ENCODE measurements at regions not wholly inside any gene's neighbourhood (a gene's known extent, or its start where the extent isn't known, plus 50 kb on each side); places are given as distances from the start of the nearest gene placed in this dataset.

DNA sequence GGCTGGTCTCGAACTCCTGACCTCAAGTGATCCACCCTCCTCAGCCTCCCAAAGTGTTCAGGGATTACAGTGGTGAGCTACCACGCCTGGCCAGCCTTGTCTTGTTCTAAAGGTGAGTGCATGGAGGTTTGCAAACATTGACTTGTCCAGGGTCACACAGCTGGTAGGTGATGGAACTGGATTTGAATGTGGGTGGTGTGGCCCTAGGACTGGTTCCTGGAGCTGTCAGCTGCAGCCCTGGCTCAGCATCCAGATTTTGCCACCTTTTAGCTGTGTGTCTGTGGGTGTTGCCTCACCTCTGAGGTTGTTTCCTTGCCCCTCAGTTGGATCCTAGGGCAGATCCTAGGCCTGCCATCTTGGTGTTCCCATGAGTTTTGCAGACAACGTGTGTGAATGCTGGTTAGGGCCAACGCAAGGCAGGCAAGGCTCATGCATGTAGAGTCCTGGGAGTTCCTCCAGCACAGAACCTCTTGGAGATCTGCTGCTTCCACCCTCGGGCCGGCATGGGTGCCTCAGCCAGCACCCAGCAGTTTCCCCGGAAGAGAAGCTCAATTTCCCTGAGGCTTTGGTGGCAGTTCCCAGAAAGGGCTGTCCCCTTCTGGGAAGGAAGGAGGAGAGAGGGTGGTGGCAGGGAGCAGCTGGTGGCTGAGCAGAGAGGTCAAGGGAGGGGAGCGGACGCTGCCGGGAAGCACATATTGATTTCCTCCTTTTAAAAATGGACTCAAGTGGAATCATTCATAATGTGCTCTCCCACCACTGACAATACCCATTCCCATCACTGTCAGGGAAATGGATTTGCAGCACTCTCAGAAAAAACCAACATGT, 127.6 kb upstream of the HS6ST1 start:
- H3K27ac ChIP-seq, result no peak overlapping the region
- DNase-seq (ENCODE audit: low read depth, low spot score), result no peak

DNA sequence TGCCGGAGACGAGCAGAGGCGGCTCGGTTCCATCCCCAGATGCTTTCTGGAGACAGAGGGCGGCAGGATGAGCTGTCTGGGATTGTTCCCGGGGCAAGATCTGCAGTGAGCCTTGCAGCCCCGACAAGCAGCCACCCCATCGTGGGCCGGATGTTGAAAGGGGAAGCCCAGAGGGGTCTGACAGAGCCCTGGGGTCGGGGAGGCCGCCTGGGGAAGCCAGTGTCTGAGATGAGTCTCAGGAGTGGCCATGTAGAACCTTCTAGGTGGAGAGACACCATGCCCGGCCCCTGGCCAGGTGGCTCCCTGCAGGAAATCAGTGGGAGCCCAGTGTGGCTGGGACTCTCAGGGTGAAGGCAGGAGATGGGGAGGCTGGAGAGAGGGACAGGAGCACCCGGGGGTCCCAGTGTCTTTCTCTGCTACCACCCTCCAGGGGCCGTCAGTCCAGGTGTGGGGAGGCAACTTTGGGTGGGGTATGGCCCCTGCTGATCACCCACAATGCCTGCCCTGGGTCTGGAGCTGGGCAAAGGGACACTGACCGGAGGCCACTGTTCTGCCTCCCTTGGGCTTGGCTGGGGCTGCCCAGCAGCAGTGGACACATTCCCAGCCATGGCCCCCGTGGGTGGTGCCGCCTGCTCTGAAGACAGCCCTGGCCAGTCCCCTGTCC, 128.3 kb upstream of the HS6ST1 start:
- no peak overlapping the region for H3K27ac ChIP-seq
- DNase-seq (ENCODE audit: low read depth, low spot score), result no peak

DNA sequence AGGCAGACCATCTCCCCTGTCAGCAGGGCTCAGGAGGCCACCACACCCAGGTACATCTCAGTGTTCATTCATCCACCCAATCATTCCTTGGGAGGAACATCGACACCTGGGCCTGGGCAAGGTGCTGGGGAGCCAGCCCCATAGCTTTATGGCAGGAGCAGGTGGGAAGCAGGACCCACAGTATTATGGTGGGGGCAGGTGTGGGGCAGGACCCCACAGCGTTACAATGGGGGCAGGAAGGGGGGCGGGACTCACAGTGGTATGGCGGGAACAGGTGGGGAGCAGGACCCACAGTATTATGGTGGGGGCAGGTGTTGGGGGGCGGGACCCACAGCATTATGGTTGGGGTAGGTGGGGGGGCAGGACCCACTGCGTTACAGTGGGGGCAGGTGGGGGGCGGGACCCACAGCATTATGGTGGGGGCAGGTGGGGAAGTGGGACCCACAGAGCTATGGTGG, 128.9 kb upstream of the HS6ST1 start:
- DNase-seq (ENCODE audit: low read depth, low spot score), result no peak
- H3K27ac ChIP-seq, result no peak overlapping the region

DNA sequence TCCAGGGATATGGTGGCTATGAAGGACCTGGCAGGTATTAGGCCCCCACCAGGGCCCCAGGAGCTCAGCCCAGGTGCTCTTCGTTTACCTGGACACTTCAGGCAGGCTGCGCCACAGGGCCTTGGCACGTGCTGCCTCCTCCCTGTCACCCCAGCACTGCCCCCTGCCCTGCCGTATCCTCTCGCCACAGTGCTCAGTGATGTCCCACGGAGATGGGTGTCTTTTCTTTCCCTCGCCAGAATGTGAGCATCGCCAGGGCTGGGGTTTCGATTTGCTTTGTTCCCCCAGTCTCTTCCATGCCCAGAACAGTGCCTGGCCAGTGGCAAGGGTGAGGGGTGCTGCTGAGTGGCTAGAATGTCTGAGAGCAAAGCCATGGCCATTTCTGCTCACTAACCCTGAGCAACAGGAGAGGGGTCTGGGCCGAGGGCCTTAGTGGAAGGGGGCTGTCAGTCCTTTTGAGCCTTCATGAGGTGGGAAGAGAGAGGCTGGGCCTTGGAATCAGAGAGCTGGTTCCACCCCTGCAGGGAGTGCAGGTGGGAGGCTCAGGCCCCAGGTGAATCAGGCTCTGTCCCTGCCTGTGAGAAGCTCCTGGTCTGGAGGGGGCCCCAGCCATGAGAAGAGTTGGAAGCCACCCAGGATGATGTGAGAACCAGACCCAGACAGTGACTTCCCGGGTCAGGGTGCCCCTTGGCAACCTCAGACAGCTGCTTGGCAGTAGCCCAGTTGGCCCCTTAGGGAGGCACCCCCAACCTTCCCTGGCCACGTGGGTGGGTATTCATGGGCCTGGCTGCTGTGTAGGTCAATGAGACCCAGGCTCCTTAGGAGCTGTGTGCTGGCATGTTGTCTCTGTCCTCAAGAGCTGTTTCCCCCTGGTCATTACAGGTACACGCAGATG, 129.9 kb upstream of the HS6ST1 start:
- no peak overlapping the region for H3K27ac ChIP-seq
- DNase-seq (ENCODE audit: low read depth, low spot score), result no peak

DNA sequence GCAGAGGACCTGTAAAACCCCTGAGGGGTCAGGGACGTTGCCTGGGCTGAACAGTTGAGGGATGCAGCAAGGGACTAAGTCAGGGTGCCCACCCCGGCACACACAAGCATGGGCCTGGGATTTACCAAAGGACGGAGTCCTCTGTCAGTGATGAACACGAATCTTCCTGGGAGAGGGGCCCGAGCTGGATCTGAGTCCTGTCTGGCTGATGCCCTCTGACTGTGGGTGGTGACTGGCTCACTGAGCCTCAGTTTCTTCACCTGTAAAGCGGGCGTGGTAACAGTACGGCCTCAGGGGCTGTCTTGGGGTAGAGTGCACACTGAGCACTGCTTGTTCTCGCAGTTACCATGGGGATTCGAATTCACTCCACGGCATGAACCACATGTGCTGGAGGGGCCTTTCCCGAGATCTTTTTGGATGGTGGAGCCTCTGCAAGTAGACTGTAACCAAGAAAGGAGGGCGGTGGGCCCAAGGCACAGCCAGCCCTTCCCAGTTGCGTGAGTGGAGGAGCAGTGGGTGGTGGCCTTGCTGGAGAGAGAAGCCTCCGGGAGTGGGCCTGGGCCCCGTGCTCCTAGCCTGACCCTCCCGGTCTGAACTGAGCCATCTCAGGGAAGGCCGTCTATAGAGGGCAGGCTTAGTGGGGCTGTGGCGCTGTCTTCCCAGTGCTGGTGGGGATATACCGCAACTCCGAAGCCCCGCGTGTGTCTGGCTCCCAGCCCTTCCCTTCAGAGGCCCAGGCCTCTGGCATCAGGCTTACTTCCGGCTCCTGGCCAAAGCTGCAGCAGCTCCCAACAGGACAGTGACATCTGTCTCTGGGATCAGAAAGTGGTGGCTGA, 130.8 kb upstream of the HS6ST1 start:
- no peak for DNase-seq (ENCODE audit: low read depth, low spot score)
- H3K27ac ChIP-seq, result no peak overlapping the region

DNA sequence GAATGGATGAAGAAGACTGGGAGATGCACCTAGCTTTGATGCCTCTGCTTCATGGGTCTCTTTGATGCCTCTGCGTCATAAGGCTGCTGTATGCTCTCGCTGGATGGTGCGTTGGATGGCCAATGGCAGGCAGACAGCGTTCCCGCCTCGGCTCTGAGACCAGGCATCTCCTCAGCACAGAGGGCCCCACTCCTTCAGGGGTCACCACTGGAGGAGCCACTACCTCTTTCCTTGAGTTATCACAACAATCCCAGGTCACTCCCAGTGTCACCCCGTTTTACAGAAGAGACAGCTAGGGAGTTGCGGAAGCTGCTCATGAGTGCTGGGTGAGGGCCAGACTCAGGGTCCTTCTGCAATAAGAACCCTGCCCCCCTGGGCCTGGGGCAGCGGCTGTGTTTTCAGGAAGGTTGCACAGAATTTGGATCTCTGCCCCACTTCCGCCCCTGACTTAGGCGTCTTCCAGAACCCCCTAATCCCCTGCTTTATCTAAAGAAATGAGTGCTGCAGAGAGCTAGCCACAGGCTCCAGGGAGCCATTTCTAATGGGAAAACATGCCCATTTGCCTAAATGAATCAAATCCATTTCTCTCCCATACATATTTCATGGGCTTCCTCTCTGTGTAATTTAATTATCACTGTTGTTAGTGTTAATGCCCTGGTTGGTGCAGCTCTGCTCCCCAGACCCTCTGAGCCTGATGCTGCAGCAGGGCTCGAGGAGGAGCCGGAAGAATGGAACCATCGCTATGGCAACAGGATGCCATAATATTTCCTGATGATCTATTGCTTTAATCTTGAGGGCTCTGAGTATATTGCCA, 131.8 kb upstream of the HS6ST1 start:
- DNase-seq (ENCODE audit: low read depth, low spot score), result no peak

DNA sequence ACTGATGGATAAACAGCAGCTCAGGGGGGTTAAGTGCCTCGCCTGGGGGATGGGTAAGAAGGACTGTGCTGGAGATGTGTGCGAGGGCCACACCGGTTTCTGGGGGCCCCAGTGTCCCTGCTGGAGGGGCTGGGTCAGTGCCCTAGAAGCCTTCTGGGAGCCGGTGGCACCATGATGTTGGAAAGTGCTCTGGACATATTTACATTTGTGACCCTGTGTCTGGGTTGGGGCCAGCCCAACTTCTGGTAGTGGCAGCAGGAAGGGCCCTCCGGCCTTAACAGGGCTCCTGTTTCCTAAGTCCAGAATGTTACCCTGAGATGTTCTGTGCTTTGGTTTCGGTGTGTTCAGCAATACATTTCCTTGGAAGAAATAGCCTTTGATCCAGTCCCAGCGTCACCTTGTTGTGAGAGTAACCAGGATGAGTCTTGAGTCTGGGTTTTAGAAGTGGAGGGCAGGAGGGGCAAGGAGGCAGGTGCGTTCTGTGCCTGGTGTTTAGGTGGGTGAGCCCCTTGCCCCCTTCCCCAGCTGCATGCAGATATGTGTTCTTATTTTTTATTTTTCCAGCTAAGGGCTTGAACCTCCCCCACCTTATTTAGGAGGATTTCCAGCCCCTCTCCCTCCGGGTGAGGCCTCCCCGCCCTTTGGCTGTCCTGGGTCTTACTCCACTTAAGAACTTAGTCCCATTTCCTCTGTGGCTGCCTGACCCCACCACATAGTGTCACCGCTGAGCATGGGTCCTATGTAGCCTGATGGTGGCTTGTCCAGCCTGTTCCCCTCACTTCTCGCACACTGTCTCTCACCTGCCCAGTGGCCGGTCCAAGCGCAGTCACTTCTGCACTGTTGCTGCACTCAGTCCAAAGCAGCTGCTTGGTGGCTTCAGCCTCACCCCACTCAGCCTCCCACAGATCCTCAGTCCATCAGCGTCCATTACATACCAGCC, 132.7 kb upstream of the HS6ST1 start:
- H3K27ac ChIP-seq, result no peak overlapping the region
- no peak for DNase-seq (ENCODE audit: low read depth, low spot score)

More for the DNA sequence above, 131.8 kb upstream of the HS6ST1 start:
- no peak overlapping the region for H3K27ac ChIP-seq

DNA sequence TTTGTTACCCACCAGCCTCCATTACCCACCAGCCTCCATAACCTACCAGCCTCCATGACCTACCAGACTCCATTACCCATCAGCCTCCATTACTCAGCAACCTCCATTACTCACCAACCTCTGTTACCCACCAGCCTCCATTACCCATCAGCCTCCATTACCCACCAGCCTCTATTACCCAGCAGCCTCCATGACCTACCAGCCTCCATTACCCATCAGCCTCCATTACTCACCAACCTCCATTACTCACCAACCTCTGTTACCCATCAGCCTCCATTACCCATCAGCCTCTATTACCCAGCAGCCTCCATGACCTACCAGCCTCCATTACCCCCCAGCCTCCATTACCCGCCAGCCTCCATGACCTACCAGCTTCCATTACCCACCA, 133.3 kb upstream of the HS6ST1 start:
- no peak overlapping the region for H3K27ac ChIP-seq
- DNase-seq (ENCODE audit: low read depth, low spot score), result no peak

DNA sequence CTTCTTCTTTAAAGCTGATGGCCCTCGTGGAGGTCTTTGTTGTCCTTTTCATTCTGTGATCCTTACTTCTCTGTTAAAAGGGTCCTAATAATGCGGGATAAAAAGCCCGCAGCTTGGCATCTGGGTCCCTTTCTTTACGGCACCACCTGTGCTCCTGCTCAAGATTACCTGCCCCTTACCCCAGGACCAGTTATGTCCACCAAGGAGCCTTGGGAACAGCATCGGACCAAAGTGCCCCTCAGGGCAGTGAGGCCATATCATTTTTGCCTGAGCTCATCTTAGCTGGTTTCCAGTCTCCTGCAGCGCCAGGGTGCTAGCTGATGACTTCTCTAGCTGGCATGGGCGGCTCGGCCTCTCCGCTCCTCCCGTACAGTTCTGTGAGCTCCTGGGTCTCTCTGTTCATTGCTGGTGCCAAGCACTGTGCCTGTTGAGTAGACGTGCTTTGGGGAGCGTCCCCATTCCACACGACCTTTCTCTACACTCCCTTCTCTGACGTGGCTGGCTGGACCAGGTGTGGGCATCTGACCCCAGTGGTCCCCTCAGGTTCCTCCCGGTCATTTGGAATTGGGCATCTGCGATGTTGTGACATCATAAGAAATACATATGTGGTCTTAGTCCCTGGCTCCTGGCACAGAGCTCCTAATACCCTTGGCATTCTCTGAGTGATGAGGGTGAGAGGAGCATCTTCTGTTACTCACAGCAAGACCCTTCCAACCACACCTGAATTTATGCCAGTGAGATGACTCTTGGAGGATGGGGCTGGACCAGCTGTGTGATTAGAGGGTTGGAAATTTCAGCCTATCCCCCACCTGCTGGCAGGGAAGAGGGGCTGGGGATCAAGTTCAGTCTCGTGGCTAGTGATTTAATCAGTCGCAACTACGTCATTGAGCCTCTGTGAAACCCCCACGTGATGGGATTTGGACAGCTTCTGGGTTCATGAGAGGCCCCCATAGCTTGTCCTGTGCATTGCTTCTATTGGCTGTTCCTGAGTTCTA, 134.2 kb upstream of the HS6ST1 start:
- no peak overlapping the region for H3K27ac ChIP-seq
- no peak for DNase-seq (ENCODE audit: low read depth, low spot score)

DNA sequence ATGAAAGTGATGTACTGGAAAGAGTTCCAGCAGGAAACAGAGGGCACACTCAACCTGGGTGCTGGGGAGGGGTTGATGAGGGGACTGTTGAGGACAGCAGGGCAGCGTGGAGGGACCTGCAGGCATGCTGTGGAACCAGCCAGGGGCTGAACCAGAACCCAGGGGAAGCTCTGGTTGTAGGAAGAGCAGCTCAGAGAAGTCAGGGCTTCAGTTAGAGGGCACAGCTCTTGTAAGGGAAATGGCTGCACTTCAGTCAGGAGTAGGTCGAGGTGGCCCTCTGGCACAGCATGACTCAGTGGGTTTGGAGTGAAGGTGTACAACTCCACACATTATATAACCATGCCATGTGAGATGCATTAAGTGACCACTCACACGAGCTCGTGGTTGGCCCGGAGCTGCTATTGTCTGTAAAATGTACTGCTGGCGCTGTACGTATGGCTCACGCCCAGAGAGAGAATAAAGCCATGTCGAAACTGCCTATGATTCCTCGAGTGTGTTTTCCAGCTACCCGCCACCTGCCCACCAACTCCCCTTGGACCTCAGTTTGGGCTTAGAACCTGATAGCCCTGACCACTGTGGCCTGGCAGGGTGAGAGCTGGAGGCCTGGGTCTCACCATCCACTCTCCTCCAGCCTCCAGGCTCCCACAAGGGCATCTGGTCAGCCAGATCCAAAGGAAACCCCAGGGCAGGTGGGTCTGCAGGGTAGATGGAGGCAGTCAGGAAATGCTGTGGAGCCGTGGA, 136.5 kb upstream of the HS6ST1 start:
- H3K27ac ChIP-seq, result no peak overlapping the region
- DNase-seq (ENCODE audit: low read depth, low spot score), result no peak

DNA sequence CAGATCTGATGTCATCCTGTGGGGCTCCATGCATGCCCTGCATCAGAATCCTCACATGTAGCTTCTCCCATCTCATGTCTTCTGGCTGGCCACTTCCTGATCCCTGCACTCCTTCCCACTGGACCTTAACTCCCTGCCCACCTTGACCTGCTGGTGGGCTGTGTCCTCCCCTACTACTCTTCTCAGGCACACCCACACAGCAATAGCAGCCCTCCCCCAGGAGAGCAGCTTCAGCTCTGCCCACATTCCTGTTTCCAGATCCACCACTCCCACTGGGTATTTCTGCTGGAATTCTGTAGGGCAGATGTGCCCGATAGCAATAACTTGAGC, 137.0 kb upstream of the HS6ST1 start:
- DNase-seq (ENCODE audit: low read depth, low spot score), result no peak
- no peak overlapping the region for H3K27ac ChIP-seq

DNA sequence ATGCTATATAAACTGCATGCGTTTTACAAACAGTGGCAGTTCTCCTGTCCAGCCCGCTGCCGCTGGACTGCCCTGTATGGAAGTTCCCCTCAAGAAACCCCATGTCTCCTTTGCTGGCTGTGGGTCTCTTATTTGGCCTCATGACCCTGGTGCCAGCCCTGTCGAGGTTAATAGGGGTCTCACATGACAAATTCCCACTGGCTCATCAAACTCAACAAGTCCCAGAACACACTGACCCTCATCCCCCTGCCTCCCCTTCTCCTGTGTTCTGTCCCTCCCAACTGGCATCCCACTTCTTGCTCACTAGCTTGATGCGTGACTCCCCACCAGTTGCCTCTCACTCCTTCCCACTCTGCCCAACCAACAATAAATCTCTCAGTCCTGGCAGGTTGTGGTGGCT, 137.6 kb upstream of the HS6ST1 start:
- no peak for DNase-seq (ENCODE audit: low read depth, low spot score)
- no peak overlapping the region for H3K27ac ChIP-seq

DNA sequence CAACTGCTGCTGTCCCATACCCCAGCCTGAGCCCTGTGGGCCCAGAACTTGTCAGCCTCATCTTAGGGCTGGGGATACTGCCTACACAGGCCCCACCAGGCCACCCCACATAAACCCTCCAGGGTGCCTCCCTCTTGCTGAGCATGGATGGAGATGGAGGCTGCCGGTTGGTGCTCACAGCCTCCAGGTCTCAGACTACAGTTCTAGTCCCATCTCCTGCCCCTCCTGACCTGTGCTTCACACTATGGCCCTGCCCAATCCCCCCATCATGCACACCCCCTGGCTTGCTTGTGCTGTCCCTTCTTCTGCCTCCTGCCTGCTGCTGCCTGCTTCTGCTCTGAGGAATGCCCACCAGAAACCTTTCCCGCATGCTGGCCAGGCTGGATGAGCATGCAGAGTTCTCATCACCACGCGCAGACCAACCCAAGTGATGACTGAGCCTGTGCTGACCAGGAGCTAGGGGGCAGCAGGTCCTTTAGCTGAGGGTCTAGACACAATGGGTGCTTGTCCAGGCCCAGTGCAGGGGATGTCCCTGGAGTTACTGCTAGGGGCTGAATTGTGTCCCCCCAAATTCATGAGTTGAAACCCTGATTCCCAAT, 138.4 kb upstream of the HS6ST1 start:
- DNase-seq (ENCODE audit: low read depth, low spot score), result no peak
- no peak overlapping the region for H3K27ac ChIP-seq

DNA sequence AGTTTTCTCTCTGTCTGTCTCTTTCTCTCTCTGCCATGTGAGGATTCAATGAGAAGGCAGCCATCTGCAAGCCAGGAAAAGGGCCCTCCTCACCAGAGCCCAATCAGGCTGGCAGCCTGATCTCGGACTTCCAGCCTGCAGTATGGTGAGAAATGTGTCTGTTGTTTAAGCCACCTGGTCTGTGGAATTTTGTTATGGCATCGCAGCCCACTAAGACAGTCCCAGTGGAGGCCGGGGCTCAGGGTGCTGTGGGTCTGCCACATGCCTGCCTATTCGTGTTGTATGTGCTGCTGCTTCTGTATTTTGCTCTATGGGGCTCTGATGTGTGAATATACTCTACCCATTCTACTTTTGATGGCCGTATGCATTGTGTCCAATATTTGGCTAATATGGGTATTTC, 139.0 kb upstream of the HS6ST1 start:
- H3K27ac ChIP-seq, result no peak overlapping the region
- no peak for DNase-seq (ENCODE audit: low read depth, low spot score)

DNA sequence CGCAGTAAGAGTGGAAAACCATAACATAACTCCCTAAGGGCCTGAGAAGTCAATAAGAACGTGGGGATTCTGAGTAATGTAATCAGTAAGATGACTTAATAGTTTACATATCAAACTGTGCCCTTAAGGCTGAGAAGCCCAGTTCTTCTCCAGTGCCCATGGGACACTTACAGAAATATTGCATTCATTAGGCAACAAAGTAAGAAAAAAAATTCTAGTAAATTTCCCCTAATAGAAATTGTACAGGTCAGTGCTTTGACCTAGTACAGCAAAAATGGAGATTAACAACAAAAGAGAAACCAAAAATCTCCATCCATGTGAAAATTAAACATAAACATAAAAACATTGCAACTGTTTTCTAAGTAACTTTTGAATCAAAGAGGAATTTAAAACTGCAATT, 139.8 kb upstream of the HS6ST1 start:
- DNase-seq (ENCODE audit: low read depth, low spot score), result no peak
- no peak overlapping the region for H3K27ac ChIP-seq

DNA sequence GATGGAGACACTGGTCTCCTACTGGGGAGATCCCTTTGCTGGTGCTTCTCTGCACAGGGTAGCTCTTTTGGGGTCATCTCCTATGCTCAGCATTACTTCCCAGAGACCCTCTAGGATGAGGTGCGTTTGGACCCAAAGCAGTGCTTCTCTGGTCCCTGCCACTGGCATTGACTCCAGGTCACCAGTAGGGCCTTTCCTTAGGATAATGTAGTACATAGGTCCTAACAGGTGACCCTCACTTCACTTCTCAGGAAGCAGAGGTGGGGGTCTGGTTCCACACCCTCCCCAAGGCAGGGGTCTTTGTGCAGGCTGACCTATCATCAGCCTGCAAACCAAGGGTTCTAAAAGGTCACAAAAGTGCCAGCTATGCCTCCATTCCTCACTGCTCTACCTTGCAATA, 145.8 kb upstream of the HS6ST1 start:
- no peak for DNase-seq (ENCODE audit: low read depth, low spot score)
- no peak overlapping the region for H3K27ac ChIP-seq

Measured in epithelial cell of prostate (primary cell).